Epithelial cell of proximal tubule (primary cell): ENCODE measurements at regions not wholly inside any gene's neighbourhood (a gene's known extent, or its start where the extent isn't known, plus 50 kb on each side); places are given as distances from the start of the nearest gene placed in this dataset.

Experiments used
- DNase-seq: peaks from one replicate; pipeline ENCODE4 v3.0.0-alpha.2; 2011; ENCODE audit warnings: low read depth
- H3K4me3 ChIP-seq: 2 replicates; pipeline ENCODE4 v1.5.1; 2011; ENCODE audit warnings: low read depth, mild to moderate bottlenecking, low read length
- TF ChIP-seq, protein P1 (sequence below): conservative IDR thresholded peaks from 2 replicates; pipeline ENCODE4 v1.5.1; 2012; ENCODE audit warnings: low read depth, mild to moderate bottlenecking, low read length

- TF ChIP-seq, protein P1, sequence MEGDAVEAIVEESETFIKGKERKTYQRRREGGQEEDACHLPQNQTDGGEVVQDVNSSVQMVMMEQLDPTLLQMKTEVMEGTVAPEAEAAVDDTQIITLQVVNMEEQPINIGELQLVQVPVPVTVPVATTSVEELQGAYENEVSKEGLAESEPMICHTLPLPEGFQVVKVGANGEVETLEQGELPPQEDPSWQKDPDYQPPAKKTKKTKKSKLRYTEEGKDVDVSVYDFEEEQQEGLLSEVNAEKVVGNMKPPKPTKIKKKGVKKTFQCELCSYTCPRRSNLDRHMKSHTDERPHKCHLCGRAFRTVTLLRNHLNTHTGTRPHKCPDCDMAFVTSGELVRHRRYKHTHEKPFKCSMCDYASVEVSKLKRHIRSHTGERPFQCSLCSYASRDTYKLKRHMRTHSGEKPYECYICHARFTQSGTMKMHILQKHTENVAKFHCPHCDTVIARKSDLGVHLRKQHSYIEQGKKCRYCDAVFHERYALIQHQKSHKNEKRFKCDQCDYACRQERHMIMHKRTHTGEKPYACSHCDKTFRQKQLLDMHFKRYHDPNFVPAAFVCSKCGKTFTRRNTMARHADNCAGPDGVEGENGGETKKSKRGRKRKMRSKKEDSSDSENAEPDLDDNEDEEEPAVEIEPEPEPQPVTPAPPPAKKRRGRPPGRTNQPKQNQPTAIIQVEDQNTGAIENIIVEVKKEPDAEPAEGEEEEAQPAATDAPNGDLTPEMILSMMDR = no peak
- no peak overlapping the region for H3K4me3 ChIP-seq
- DNase-seq = no peak
Measured at GRCh38 chr1:168480997-168481396, 62.8 kb downstream of the XCL2 start.

- H3K4me3 ChIP-seq = no peak overlapping the region
- TF ChIP-seq, protein P1 = no peak
- no peak for DNase-seq
Measured at GRCh38 chr1:168477792-168478191, 66.0 kb downstream of the XCL2 start.

DNA sequence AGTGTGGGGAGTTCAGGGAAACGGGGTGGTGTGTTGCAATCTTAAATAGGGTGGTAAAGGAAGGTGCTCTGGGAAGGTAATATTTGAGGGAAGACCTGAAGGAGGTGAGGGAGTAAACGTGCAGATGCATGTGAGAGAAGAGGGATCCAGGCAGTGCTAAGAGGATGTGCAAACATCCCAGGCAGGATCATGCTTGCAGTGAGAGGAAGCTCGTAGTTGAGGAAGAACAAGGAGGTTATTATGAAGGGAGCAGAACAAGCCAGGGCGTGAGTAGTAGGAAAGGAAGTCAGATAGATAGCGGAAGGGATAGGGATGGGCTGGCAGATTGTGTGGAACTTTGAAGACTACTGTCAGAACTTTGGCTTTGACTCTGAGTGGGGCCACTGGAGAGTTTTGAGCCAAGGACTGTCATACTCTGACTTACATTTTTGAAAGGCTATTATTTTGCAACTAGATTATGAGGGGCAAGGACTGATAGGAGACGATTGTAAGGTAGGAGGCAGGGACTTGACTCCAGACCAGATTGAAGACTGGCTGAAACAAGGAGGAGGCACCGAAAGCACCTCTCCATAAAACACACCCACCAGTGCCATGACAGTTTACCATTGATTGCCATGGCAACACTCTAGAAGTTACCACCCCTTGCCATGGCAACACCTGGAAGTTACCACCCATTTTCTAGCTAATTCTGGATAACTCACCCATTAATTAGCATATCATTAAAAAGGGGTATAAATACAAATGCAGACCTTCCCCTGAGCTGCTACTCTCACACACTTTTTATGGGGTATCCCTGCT lies 67.0 kb downstream of the XCL2 start:
- TF ChIP-seq, protein P1 = no peak
- DNase-seq = no peak

DNA sequence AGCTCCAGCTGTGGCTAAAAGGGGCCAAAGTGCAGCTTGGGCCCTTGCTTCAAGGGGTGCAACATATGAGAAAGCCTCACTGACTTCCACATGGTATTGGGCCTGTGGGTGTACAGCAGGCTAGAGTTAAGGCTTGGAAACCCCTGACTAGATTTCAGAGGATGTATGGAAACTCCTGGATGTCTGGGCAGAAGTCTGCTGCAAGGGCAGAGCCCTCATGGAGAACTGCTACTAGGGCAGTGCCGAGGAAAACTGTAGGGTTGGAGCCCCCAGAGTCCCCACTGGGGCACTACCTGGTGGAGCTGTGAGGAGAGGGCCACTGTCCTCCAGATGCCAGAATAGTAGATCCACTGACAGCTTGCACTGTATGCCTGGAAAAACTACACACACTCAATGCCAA lies 69.5 kb downstream of the XCL2 start:
- no peak overlapping the region for H3K4me3 ChIP-seq
- DNase-seq = no peak
- TF ChIP-seq, protein P1 = no peak

More for the DNA sequence above, 67.0 kb downstream of the XCL2 start:
- H3K4me3 ChIP-seq = no peak overlapping the region

- no peak overlapping the region for H3K4me3 ChIP-seq
- TF ChIP-seq, protein P1 = no peak
- no peak for DNase-seq
Measured at GRCh38 chr1:168473126-168473525, 70.7 kb downstream of the XCL2 start.

DNA sequence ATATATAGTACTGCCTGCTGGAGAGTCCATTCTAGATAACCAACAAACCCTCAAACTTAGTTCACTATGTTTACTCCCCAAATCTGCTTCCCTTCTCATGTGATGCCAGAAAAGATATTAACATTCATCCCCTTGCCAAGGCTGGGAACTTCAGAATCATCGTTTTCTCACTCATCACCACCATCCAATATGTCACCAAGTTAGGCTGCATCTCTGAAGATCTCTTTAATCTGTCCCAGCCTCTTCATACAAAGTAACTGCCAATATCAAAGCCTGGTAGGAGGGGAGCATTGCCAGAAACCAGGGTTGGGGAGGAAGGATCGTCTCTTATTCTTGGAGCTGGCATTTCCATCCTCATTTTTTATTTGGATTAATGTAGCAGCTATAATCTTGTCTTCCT lies 71.6 kb downstream of the XCL2 start:
- H3K4me3 ChIP-seq = no peak overlapping the region
- DNase-seq = no peak
- TF ChIP-seq, protein P1 = no peak

DNA sequence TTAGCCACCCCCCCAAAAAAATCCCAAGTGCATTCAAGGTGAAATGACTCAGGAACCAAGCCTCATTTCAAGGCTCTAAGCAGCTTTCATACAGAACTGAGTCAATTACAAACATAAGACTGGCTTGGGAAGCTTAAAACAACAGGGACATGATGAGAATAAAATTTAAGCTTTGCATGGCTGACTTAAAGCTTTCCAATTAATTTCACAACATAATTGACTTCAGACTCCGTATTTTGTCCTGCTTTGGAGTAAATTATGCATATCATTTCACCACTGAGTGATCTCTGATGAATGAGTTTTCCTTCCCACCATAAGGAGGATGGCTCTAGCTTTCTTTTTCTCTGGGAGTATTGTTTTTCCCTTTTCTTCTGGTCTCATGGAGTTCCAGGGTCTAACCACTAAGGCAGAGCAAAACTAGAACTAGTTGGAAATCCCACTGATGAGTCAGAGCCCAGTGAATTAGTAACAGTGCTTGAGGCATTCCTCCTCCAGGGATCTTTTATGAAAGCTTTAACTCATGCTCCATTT lies 72.8 kb downstream of the XCL2 start:
- peak; percentile 97 for DNase-seq
- TF ChIP-seq, protein P1 = no peak
- H3K4me3 ChIP-seq = no peak overlapping the region
